Coronary artery (tissue), 2 donors: ENCODE measurements at regions not wholly inside any gene's neighbourhood (a gene's known extent, or its start where the extent isn't known, plus 50 kb on each side); places are given as distances from the start of the nearest gene placed in this dataset.
"Not testable (repeated sequence)": the region's sequence is repeated elsewhere in the genome, so short reads cannot be mapped to it uniquely, and the experiment has no call there.

Experiments
- DNase-seq: peaks from one replicate; pipeline ENCODE4 v3.0.0-alpha.2; 2017; ENCODE audit warnings: low spot score
- H3K27ac ChIP-seq, 2 donors: fragments of 200-600 bp; sonication (generic); one replicate each; pipeline ENCODE4 v1.5.1; 2016 to 2019
- H3K4me3 ChIP-seq: fragments of 200-600 bp; sonication (generic); 2 replicates; pipeline ENCODE4 v1.5.1; 2016; ENCODE audit warnings: mild to moderate bottlenecking, moderate library complexity
- TF ChIP-seq, protein P1 (sequence below): fragments of 200-600 bp; sonication (generic); IDR thresholded peaks from one replicate; pipeline ENCODE4 v1.5.1; 2019; ENCODE audit warnings: antibody characterized with exemption

DNA sequence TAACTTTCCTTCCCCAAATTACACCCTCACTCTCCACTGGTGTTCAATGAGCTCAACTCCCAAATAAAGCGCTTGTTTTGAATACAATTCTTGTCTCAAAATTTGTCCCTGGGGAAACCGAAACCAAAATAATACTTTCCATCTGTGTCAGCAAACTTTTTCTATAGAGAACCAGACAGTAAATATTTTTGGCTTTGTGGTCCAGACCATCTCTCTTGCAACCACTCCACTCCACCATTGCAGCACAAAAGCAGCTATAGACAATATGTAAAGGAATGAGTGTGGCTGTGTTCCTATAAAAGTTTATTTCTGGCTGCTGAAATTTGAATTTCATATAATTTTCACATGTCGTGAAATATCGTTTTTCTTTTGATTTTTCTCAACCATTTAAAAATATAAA is 84.6 kb upstream of the ERCC4 start:
- no peak for DNase-seq
- Histone ChIP-seq H3K4me3 (peak overlapping the region; percentile 16), H3K27ac (no peak overlapping the region)
- TF ChIP-seq, protein P1, sequence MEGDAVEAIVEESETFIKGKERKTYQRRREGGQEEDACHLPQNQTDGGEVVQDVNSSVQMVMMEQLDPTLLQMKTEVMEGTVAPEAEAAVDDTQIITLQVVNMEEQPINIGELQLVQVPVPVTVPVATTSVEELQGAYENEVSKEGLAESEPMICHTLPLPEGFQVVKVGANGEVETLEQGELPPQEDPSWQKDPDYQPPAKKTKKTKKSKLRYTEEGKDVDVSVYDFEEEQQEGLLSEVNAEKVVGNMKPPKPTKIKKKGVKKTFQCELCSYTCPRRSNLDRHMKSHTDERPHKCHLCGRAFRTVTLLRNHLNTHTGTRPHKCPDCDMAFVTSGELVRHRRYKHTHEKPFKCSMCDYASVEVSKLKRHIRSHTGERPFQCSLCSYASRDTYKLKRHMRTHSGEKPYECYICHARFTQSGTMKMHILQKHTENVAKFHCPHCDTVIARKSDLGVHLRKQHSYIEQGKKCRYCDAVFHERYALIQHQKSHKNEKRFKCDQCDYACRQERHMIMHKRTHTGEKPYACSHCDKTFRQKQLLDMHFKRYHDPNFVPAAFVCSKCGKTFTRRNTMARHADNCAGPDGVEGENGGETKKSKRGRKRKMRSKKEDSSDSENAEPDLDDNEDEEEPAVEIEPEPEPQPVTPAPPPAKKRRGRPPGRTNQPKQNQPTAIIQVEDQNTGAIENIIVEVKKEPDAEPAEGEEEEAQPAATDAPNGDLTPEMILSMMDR, result no peak

DNA sequence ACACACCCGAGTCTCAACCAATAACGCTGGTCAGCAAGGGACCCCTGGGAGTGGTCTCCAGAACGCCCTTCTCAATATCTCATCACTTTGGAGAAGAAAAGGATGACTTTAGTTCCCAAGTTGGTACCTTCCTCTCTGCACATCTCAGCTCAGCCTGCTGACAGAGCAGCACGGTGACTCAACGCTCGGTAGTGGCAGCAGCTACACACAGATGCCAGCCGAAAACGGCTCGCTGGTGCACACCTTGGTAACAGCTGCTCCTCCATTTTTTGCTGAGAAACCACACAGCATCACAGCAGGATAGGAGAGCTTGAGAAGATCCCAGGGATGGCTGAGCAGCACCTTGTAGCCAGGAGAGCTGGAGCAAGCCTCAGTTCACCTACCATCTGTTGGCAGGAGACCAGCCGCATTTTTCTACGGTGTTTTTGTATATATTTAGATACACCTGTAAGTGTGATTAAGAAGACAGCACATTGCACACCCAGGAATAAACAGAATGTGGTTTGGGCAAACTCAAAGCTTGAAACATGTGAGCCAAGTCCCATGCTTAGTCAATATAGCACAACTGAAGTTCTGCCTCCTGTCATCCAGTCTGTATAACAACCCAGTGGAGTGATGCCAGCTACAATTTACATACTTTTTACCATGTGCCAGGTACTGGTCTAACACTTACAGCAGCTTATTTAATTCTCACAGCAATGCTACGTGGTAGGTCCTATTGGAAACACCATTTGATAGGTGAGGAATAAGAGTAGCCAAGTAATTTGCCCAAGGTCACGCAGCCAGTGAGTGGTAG is 83.8 kb upstream of the ERCC4 start:
- no peak for DNase-seq
- Histone ChIP-seq H3K4me3 (no peak overlapping the region), H3K27ac (no peak overlapping the region)
- TF ChIP-seq, protein P1, result no peak

DNA sequence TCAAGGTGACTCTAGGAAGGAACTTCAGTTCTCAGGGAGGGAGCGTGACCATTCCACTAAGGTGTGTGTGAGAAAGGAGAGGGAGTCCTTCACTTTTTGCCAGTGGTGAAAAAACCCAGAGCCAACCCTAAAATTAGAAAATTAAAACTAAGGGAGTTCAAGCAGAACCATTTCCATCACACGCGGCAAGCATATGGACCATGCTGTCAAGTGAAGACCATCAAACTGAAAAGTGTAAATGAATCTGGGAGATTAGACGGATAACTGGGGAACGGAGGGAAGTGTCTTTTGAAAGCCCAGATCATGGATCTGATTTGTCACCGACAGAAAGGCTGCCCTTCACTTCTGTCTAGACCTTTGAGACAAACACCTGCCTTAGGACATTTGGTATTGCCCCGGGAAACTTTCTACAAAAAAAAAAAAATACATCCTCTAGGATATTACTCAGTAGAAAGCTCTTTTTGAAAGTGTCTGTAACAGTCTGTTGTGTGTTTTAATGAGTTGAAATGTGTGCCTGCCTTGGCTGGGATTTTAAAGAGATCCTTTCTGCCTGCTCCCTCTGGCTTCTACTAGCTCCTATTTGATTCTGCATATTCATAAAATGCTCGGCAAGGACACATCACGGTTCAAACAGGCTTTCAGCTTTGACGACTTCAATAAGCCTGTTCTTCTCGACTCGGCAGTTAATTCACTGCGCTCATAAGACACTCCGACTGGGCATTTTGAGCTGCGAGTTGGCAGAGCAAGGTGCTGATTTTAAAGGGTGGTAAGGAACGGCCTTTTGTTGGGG is 81.4 kb upstream of the ERCC4 start:
- DNase-seq, result no peak
- TF ChIP-seq, protein P1, result no peak
- Histone ChIP-seq H3K27ac (no peak overlapping the region), H3K4me3 (no peak overlapping the region)

DNA sequence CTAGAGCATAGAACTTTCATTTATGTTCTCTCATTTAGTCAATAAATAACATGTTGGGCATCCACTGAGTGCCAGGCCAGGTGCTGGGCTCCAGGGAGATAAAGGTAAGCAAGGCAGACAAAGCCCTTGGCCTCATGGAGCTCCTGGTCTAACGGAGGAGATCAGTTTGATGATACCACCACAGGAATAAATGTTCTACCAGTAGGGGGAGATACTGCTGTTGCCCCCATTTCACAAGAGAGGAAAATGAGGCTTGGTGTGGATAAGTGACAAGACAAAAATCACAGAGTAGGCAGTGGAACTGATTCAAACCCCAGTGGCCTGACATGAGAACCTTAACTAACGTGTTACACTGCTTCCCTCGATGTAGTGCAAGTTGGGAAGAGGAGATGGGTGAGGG is 80.4 kb upstream of the ERCC4 start:
- Histone ChIP-seq H3K27ac (no peak overlapping the region), H3K4me3 (no peak overlapping the region)
- TF ChIP-seq, protein P1, result no peak
- no peak for DNase-seq

DNA sequence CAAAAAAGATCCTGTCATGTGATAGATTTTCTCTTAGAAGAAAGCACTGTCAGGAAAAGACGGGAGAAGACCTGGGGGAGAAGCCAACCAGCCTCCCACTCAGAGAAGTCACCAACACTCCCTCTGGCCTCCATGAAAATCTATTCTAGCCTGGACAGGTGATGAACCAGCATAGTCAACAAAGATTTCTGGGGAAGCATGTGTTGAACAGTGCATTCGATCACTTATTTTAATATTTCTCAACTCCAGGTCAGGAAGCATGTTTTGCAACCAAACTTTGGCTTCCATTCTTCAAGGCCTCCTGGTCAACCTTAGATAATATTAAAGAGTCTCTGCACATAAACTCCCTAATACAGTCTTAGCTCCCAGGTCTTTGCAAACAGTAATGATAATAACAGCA is 74.7 kb upstream of the ERCC4 start:
- H3K27ac ChIP-seq, result no peak overlapping the region
- H3K4me3 ChIP-seq, result no peak overlapping the region
- no peak for DNase-seq
- TF ChIP-seq, protein P1, result no peak

DNA sequence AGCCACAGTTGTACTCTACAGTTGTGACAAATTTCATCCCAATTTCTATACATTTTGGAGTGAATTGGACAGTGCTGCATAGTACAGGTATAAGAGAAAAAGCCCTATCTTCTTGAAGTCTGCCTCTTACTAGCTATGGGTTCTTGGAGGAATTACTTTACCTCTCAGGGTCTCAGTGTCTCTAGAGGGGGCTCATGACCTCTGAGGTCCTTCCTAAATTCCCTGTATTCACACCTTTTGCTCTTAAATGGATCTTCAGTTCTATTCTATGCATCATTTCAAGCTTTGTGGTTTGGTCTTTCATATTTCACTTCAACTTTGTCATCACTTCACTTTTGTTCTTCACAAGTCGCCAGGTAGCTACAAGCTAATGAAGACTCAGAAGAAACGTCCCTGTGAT is 71.2 kb upstream of the ERCC4 start:
- H3K27ac ChIP-seq, result no peak overlapping the region
- no peak overlapping the region for H3K4me3 ChIP-seq
- no peak for DNase-seq
- TF ChIP-seq, protein P1, result no peak

DNA sequence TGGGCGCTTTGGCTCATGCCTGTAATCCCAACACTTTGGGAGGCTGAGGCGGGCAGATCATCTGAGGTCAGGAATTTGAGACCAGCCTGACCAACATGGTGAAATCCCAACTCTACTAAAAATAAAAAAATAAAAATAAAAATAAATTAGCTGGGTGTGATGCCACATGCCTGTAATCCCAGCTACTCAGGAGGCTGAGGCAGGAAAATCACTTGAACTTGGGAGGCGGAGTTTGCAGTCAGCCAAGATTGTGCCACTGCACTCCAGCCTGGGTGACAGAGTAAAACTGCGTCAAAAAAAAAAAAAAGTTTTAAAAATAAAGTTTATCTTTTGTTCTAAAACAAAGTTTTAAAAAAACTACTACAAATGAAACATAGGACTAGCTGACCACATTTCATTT is 69.8 kb upstream of the ERCC4 start:
- H3K27ac ChIP-seq, H3K4me3 ChIP-seq, DNase-seq: not testable (repeated sequence)
